ENCODE measurements at regions not wholly inside any gene's neighbourhood (a gene's known extent, or its start where the extent isn't known, plus 50 kb on each side); places are given as distances from the start of the nearest gene placed in this dataset.

DNA sequence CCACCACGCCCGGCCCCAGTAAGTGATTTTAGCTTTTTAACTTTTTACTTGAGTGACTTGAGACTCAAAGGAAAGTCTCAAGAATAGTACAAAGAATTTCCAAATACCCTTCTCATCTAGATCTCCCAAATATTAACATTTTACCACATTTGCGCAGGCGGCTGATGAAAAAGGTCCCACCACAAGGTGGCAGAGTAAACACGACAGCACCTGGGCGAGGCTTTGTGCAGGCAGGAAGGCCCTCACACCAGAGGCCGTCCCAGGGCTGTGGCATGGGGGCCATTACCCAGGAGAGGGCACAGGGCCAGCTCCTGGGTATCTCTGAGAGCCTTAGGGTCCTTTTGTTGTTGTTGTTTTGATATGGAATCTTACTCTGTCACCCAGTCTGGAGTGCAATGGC, 50.0 kb upstream of the WIPI2 start:
- no TSS peak for BruUV-seq (replicated peaks)
- Histone ChIP-seq H3K4me3 (no peak overlapping the region), H3K9me3 (replicated peaks; ENCODE audit: control insufficient read depth, insufficient read depth, low read depth, low read length) (no peaks in the 10 kb centered on the region), H3K36me3 (ENCODE audit: control insufficient read depth, insufficient read depth, low read length) (no peaks in the 10 kb centered on the region), H4K20me1 (replicated peaks; ENCODE audit: control insufficient read depth, insufficient read depth, low read length) (no peaks in the 10 kb centered on the region), H3K4me2 (ENCODE audit: insufficient read depth, low read length) (no peak overlapping the region), H3K79me2 (ENCODE audit: control insufficient read depth, insufficient read depth, low read length) (no peaks in the 10 kb centered on the region), H3K9me1 (ENCODE audit: control insufficient read depth, insufficient read depth, low read length) (no peaks in the 10 kb centered on the region), H3K4me1 (replicated peaks in 1 of 2; ENCODE audit: control insufficient read depth in 2 of 2, insufficient read depth in 2 of 2, low read length in 2 of 2) (peaks cover 0 to 9% of the 10 kb centered on the region in 2 experiments; a peak in 2 of 5 replicates), H3K27me3 (ENCODE audit: control insufficient read depth in 2 of 2, insufficient read depth in 2 of 2, low read length in 2 of 2) (peaks cover 10 to 30% of the 10 kb centered on the region in 2 experiments), H3K9ac (ENCODE audit: insufficient read depth in 1 of 2, low read depth in 2 of 2, low read length in 2 of 2) (no peak overlapping the region), H3K27ac (ENCODE audit: extremely low read depth, low read depth, low read length) (no peak overlapping the region), H2AFZ (ENCODE audit: low read depth, low read length) (no peak overlapping the region)
- peak; percentile 86 for FAIRE-seq
- peak; percentile 80 for ATAC-seq
- DNase-seq (ENCODE audit: extremely low read depth in 1 of 4, low spot score in 3 of 4), result peak in 2 of 4 experiments; percentile 10 to 56
- POLR2A ChIA-PET, result interaction anchor here (0.5 to 0.6 kb wide), 2 partner anchors 30 to 331 kb away, joined by 3 read pairs; no protein-coding TSS in a partner anchor
- CTCF ChIA-PET (ENCODE audit: low intra/inter-chr PET ratio), result interaction anchor here (0.6 to 1.4 kb wide), 6 partner anchors 34 to 565 kb away, joined by 3 to 6 read pairs (median 3); no protein-coding TSS in a partner anchor
- 10% methylated on average over 7 of the region's 7 CpGs for WGBS (ENCODE audit: insufficient coverage, low coverage, missing lambda C conversion rate)
- TF ChIP-seq, protein P1, sequence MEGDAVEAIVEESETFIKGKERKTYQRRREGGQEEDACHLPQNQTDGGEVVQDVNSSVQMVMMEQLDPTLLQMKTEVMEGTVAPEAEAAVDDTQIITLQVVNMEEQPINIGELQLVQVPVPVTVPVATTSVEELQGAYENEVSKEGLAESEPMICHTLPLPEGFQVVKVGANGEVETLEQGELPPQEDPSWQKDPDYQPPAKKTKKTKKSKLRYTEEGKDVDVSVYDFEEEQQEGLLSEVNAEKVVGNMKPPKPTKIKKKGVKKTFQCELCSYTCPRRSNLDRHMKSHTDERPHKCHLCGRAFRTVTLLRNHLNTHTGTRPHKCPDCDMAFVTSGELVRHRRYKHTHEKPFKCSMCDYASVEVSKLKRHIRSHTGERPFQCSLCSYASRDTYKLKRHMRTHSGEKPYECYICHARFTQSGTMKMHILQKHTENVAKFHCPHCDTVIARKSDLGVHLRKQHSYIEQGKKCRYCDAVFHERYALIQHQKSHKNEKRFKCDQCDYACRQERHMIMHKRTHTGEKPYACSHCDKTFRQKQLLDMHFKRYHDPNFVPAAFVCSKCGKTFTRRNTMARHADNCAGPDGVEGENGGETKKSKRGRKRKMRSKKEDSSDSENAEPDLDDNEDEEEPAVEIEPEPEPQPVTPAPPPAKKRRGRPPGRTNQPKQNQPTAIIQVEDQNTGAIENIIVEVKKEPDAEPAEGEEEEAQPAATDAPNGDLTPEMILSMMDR (IDR thresholded peaks at IDR 0.05 in 2 of 3, conservative IDR thresholded peaks at IDR 0.05 in 1 of 3; ENCODE audit: insufficient read depth in 2 of 3, low read depth in 1 of 3, low read length in 3 of 3), result peak; percentile 66 to 68 (median 67)
- TF ChIP-seq JUND (IDR thresholded peaks at IDR 0.05; ENCODE audit: borderline replicate concordance, low read depth, low read length), result 0 out of 2 replicates have a peak, but pooled peaks have one; percentile 5
- TF ChIP-seq JUND (tag; IDR thresholded peaks at IDR 0.05; ENCODE audit: borderline replicate concordance, low read depth, low read length), result no peak
- TF ChIP-seq, protein P2, sequence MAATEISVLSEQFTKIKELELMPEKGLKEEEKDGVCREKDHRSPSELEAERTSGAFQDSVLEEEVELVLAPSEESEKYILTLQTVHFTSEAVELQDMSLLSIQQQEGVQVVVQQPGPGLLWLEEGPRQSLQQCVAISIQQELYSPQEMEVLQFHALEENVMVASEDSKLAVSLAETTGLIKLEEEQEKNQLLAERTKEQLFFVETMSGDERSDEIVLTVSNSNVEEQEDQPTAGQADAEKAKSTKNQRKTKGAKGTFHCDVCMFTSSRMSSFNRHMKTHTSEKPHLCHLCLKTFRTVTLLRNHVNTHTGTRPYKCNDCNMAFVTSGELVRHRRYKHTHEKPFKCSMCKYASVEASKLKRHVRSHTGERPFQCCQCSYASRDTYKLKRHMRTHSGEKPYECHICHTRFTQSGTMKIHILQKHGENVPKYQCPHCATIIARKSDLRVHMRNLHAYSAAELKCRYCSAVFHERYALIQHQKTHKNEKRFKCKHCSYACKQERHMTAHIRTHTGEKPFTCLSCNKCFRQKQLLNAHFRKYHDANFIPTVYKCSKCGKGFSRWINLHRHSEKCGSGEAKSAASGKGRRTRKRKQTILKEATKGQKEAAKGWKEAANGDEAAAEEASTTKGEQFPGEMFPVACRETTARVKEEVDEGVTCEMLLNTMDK (IDR thresholded peaks at IDR 0.05; ENCODE audit: borderline replicate concordance, insufficient read depth, low read depth, low read length, poor library complexity, severe bottlenecking), result peak; percentile 26
- TF ChIP-seq SMC3 (conservative IDR thresholded peaks at IDR 0.05; ENCODE audit: insufficient read depth, low read depth, low read length), result peak; percentile 42; the same call in 1 of the 2 replicates
- peak; percentile 32 to 58; a peak in 3 of 4 replicates for TF ChIP-seq RAD21 (CRISPR knock-in tag; conservative IDR thresholded peaks at IDR 0.05 in 1 of 2, IDR thresholded peaks at IDR 0.05 in 1 of 2)
- TF ChIP-seq, protein P3, sequence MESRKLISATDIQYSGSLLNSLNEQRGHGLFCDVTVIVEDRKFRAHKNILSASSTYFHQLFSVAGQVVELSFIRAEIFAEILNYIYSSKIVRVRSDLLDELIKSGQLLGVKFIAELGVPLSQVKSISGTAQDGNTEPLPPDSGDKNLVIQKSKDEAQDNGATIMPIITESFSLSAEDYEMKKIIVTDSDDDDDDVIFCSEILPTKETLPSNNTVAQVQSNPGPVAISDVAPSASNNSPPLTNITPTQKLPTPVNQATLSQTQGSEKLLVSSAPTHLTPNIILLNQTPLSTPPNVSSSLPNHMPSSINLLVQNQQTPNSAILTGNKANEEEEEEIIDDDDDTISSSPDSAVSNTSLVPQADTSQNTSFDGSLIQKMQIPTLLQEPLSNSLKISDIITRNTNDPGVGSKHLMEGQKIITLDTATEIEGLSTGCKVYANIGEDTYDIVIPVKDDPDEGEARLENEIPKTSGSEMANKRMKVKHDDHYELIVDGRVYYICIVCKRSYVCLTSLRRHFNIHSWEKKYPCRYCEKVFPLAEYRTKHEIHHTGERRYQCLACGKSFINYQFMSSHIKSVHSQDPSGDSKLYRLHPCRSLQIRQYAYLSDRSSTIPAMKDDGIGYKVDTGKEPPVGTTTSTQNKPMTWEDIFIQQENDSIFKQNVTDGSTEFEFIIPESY (CRISPR knock-in tag; IDR thresholded peaks at IDR 0.05), result peak; percentile 43; the same call in 1 of the 2 replicates
- TF ChIP-seq SRSF9 (IDR thresholded peaks at IDR 0.05; ENCODE audit: borderline replicate concordance, low read depth, low read length), result no peak
- no peak for TF ChIP-seq ARID2 (IDR thresholded peaks at IDR 0.05)
- in situ Hi-C loops (cut with MboI) (loop anchor here (10.0 kb wide), 1 partner anchor 685 kb away; no protein-coding TSS in a partner anchor), intact Hi-C loops (cut with micrococcal nuclease) (loop anchor here (5.0 kb wide), 1 partner anchor 37 kb away; no protein-coding TSS in a partner anchor)

All from K562 (cell line).